HEK293T (cell line): ENCODE measurements at regions not wholly inside any gene's neighbourhood (a gene's known extent, or its start where the extent isn't known, plus 50 kb on each side); places are given as distances from the start of the nearest gene placed in this dataset.

Experiments used
- ARNT ChIP-seq: fragments of 450-650 bp; IDR thresholded peaks from 2 replicates; pipeline ENCODE4 v1.6.1; 2017; ENCODE audit warnings: mild to moderate bottlenecking
- BHLHE40 ChIP-seq: fragments of 450-650 bp; IDR thresholded peaks from 2 replicates; pipeline ENCODE4 v1.6.1; 2016; ENCODE audit warnings: mild to moderate bottlenecking, moderate library complexity, borderline replicate concordance
- ELF4 ChIP-seq: fragments of 450-650 bp; IDR thresholded peaks from 2 replicates; pipeline ENCODE4 v1.6.1; 2017; ENCODE audit warnings: antibody characterized with exemption
- FOXA1 ChIP-seq: fragments of 450-650 bp; IDR thresholded peaks from 2 replicates; pipeline ENCODE4 v1.6.1; 2016; ENCODE audit warnings: mild to moderate bottlenecking
- FOXK2 ChIP-seq: fragments of 450-650 bp; IDR thresholded peaks from 2 replicates; pipeline ENCODE4 v1.6.1; 2016; ENCODE audit warnings: mild to moderate bottlenecking
- FOXM1 ChIP-seq: fragments of 450-650 bp; IDR thresholded peaks from 2 replicates; pipeline ENCODE4 v1.6.1; 2017; ENCODE audit warnings: mild to moderate bottlenecking, borderline replicate concordance
- L3MBTL2 ChIP-seq: fragments of 450-650 bp; conservative IDR thresholded peaks from 2 replicates; pipeline ENCODE4 v1.6.1; 2016; ENCODE audit warnings: mild to moderate bottlenecking
- NFRKB ChIP-seq: fragments of 450-650 bp; IDR thresholded peaks from 2 replicates; pipeline ENCODE4 v1.6.1; 2016; ENCODE audit warnings: mild to moderate bottlenecking, moderate library complexity
- SP1 ChIP-seq: fragments of 450-650 bp; IDR thresholded peaks from 2 replicates; pipeline ENCODE4 v1.6.1; 2017
- TARDBP ChIP-seq: fragments of 450-650 bp; IDR thresholded peaks from 2 replicates; pipeline ENCODE4 v1.6.1; 2016
- ZNF384 ChIP-seq: fragments of 450-650 bp; IDR thresholded peaks from 2 replicates; pipeline ENCODE4 v1.6.1; 2016
- TF ChIP-seq, protein P1 (sequence below): fragments of 450-650 bp; IDR thresholded peaks from 2 replicates; pipeline ENCODE4 v1.6.1; 2016

DNA sequence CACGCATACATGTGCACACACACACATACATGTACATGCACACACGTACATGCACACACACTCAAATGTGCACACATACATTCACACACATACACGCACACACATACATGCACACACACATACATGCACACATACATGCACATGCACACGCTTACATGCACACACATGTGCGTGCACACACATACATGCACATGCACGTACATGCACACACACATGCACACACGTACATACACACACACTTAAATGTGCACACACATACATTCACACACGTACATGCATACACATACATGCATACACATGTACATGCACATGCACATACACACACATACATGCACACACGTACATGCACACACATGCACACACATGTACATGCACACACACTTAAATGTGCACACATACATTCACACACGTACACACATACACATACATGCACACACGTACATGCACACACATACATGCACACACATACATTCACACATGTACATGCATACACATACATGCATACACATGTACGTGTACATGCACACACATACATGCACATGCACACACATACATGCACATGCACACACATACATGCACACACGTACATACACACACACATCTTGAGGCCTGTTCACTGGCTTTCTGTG lies 283.7 kb upstream of the ID2 start:
- no peak for TF ChIP-seq SP1
- no peak for TF ChIP-seq BHLHE40
- TF ChIP-seq FOXM1 = no peak
- no peak for TF ChIP-seq ARNT
- TF ChIP-seq, protein P1, sequence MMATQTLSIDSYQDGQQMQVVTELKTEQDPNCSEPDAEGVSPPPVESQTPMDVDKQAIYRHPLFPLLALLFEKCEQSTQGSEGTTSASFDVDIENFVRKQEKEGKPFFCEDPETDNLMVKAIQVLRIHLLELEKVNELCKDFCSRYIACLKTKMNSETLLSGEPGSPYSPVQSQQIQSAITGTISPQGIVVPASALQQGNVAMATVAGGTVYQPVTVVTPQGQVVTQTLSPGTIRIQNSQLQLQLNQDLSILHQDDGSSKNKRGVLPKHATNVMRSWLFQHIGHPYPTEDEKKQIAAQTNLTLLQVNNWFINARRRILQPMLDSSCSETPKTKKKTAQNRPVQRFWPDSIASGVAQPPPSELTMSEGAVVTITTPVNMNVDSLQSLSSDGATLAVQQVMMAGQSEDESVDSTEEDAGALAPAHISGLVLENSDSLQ = no peak
- no peak for TF ChIP-seq ZNF384
- no peak for TF ChIP-seq L3MBTL2
- TF ChIP-seq NFRKB = no peak
- no peak for TF ChIP-seq FOXA1
- no peak for TF ChIP-seq ELF4
- TF ChIP-seq FOXK2 = no peak
- TF ChIP-seq TARDBP = no peak
